Middle frontal gyrus (tissue), 1 donor: ENCODE measurements at regions not wholly inside any gene's neighbourhood (a gene's known extent, or its start where the extent isn't known, plus 50 kb on each side); places are given as distances from the start of the nearest gene placed in this dataset.

Experiments
- DNase-seq: peaks from one replicate; pipeline ENCODE4 v3.0.0-alpha.2; 2015; ENCODE audit warnings: low spot score; ENCODE audit errors: extremely low spot score

- DNase-seq = no peak
Observed at GRCh38 chr15:69939513-69940440, 157.9 kb downstream of the TLE3 start.

GRCh38 chr15:69940441-69941300 lies 157.0 kb downstream of the TLE3 start:
- no peak for DNase-seq

- DNase-seq = no peak
Observed at GRCh38 chr15:69941301-69941605, 156.5 kb downstream of the TLE3 start.

- DNase-seq = no peak
Observed at GRCh38 chr15:69941706-69942495, 155.8 kb downstream of the TLE3 start.

- no peak for DNase-seq
Observed at GRCh38 chr15:69943637-69944036, 154.1 kb downstream of the TLE3 start.

GRCh38 chr15:69945729-69946128 lies 152.0 kb downstream of the TLE3 start:
- DNase-seq = no peak

GRCh38 chr15:69946870-69947269 lies 150.8 kb downstream of the TLE3 start:
- no peak for DNase-seq

GRCh38 chr15:69947394-69947793 lies 150.3 kb downstream of the TLE3 start:
- DNase-seq = no peak

- DNase-seq = no peak
Observed at GRCh38 chr15:69949485-69949884, 148.2 kb downstream of the TLE3 start.

GRCh38 chr15:69951256-69951897 lies 146.3 kb downstream of the TLE3 start:
- no peak for DNase-seq

- no peak for DNase-seq
Observed at GRCh38 chr15:69951898-69952555, 145.7 kb downstream of the TLE3 start.

- no peak for DNase-seq
Observed at GRCh38 chr15:69953051-69953450, 144.7 kb downstream of the TLE3 start.

GRCh38 chr15:69953816-69954215 lies 143.9 kb downstream of the TLE3 start:
- DNase-seq = no peak

GRCh38 chr15:69954666-69955065 lies 143.1 kb downstream of the TLE3 start:
- DNase-seq = no peak

- no peak for DNase-seq
Observed at GRCh38 chr15:69955240-69955894, 142.3 kb downstream of the TLE3 start.

- no peak for DNase-seq
Observed at GRCh38 chr15:69956417-69956816, 141.3 kb downstream of the TLE3 start.

- no peak for DNase-seq
Observed at GRCh38 chr15:69957175-69957574, 140.5 kb downstream of the TLE3 start.

GRCh38 chr15:69958496-69959084 lies 139.1 kb downstream of the TLE3 start:
- DNase-seq = no peak

- DNase-seq = no peak
Observed at GRCh38 chr15:69962561-69962960, 135.2 kb downstream of the TLE3 start.

GRCh38 chr15:69963385-69963784 lies 134.3 kb downstream of the TLE3 start:
- no peak for DNase-seq
